DOHH2 (cell line): ENCODE measurements at regions not wholly inside any gene's neighbourhood (a gene's known extent, or its start where the extent isn't known, plus 50 kb on each side); places are given as distances from the start of the nearest gene placed in this dataset.

Experiments used
- CTCF ChIP-seq: fragments of 200-600 bp; sonication (generic); IDR thresholded peaks from one replicate; pipeline ENCODE4 v1.5.1; 2014; ENCODE audit warnings: antibody characterized with exemption, mild to moderate bottlenecking, low read depth, low read length; ENCODE audit not compliant: poor library complexity, severe bottlenecking
- EZH2phosphoT487 ChIP-seq: fragments of 200-600 bp; sonication (generic); IDR thresholded peaks from 2 replicates; pipeline ENCODE4 v1.6.1; 2017; ENCODE audit warnings: borderline replicate concordance, mild to moderate bottlenecking, antibody characterized with exemption, low read length, moderate library complexity, mixed read lengths

- no peak for TF ChIP-seq CTCF
- TF ChIP-seq EZH2phosphoT487: no peak
Observed at GRCh38 chr5:84642324-84642723, 257.6 kb upstream of the EDIL3 start.
